MCF 10A (cell line): ENCODE measurements at regions not wholly inside any gene's neighbourhood (a gene's known extent, or its start where the extent isn't known, plus 50 kb on each side); places are given as distances from the start of the nearest gene placed in this dataset.

Experiments
- BruUV-seq: library from RNA; stranded (reverse); fragments of 400-500 nt; replicated peaks from 2 replicates; lab custom pipeline; 2021; lab: Mats Ljungman, UMichigan
- CTCF ChIA-PET: fragments of 300-600 bp; sonication (Branson Sonifier 250); formaldehyde crosslinking; extraction: SDS; loops from one replicate; lab custom pipeline; 2021; ENCODE audit warnings: antibody characterized with exemption, inconsistent platforms; lab: Yijun Ruan, JAX
- POLR2A ChIA-PET: fragments of 300-600, 350-650 bp; sonication (Branson Sonifier 250); formaldehyde crosslinking; extraction: SDS; loops from one replicate; lab custom pipeline; 2020; ENCODE audit warnings: antibody characterized with exemption, inconsistent platforms; lab: Yijun Ruan, JAX
- DNase-seq: peaks from one replicate; pipeline ENCODE4 v3.0.0-alpha.2; 2018; ENCODE audit not compliant: unreplicated experiment
- H3K27ac Mint-ChIP-seq: one replicate; pipeline ENCODE4 v1.8.0; 2022; ENCODE audit warnings: mild to moderate bottlenecking, low read depth, mixed read lengths; ENCODE audit not compliant: unreplicated experiment
- H3K27me3 Mint-ChIP-seq: one replicate; pipeline ENCODE4 v1.8.0; 2022; ENCODE audit warnings: mixed read lengths; ENCODE audit not compliant: insufficient read depth, unreplicated experiment
- H3K36me3 Mint-ChIP-seq: one replicate; pipeline ENCODE4 v1.8.0; 2022; ENCODE audit warnings: mild to moderate bottlenecking, moderate library complexity, mixed read lengths; ENCODE audit not compliant: insufficient read depth, unreplicated experiment
- H3K4me1 Mint-ChIP-seq: one replicate; pipeline ENCODE4 v1.8.0; 2022; ENCODE audit warnings: mixed read lengths; ENCODE audit not compliant: insufficient read depth, unreplicated experiment
- H3K4me3 Mint-ChIP-seq: one replicate; pipeline ENCODE4 v1.8.0; 2022; ENCODE audit warnings: mild to moderate bottlenecking, moderate library complexity, mixed read lengths; ENCODE audit not compliant: unreplicated experiment
- H3K9me3 Mint-ChIP-seq: one replicate; pipeline ENCODE4 v1.8.0; 2022; ENCODE audit warnings: mixed read lengths; ENCODE audit not compliant: unreplicated experiment
- CTCF ChIP-seq: fragments of 200-600 bp; IDR thresholded peaks from one replicate; pipeline ENCODE4 v1.8.0; 2022; ENCODE audit warnings: antibody characterized with exemption, mild to moderate bottlenecking; ENCODE audit not compliant: unreplicated experiment
- intact Hi-C: fragments of 100-400 bp; cut with micrococcal nuclease; formaldehyde crosslinking; loops from 2 replicates; pipeline ENCODE4 v1.14.1; 2022

- H3K36me3 Mint-ChIP-seq: no peaks in the 10 kb centered on the region
- H3K9me3 Mint-ChIP-seq: no peaks in the 10 kb centered on the region
- ChIA-PET POLR2A (interaction anchor here (1.1 to 1.7 kb wide), 2 partner anchors 12 to 18 kb away, joined by 3 read pairs; no protein-coding TSS in a partner anchor), CTCF (interaction anchor here (0.6 to 2.7 kb wide), 2 partner anchors 11 to 908 kb away, joined by 3 to 9 read pairs; no protein-coding TSS in a partner anchor)
- intact Hi-C loops: no loop called here
- no peaks in the 10 kb centered on the region for H3K27me3 Mint-ChIP-seq
- H3K4me1 Mint-ChIP-seq: no peaks in the 10 kb centered on the region
- no peak for TF ChIP-seq CTCF
- BruUV-seq: no TSS peak
- DNase-seq: no peak
- no peak overlapping the region for H3K27ac Mint-ChIP-seq
- H3K4me3 Mint-ChIP-seq: no peak overlapping the region
Observed at GRCh38 chr5:124883681-124884080, 137.2 kb upstream of the ZNF608 start.

GRCh38 chr5:124884114-124884513, 137.7 kb upstream of the ZNF608 start:
- Mint-ChIP-seq H3K9me3 (no peaks in the 10 kb centered on the region), H3K4me1 (no peaks in the 10 kb centered on the region)
- CTCF ChIA-PET: interaction anchor here (2.7 kb wide), 1 partner anchor 11 kb away, joined by 9 read pairs; no protein-coding TSS in a partner anchor

GRCh38 chr5:124885490-124885889, 139.1 kb upstream of the ZNF608 start:
- H3K27me3 Mint-ChIP-seq: no peaks in the 10 kb centered on the region
- H3K4me1 Mint-ChIP-seq: no peaks in the 10 kb centered on the region
- H3K36me3 Mint-ChIP-seq: no peaks in the 10 kb centered on the region
- POLR2A ChIA-PET: interaction anchor here (1.3 kb wide), 1 partner anchor 35 kb away, joined by 3 read pairs; no protein-coding TSS in a partner anchor
- intact Hi-C loops: no loop called here
- CTCF ChIA-PET: interaction anchor here (0.6 to 2.7 kb wide), 3 partner anchors 9 to 526 kb away, joined by 3 to 9 read pairs (median 3); no protein-coding TSS in a partner anchor
- no peak for TF ChIP-seq CTCF
- no peak overlapping the region for H3K4me3 Mint-ChIP-seq
- H3K9me3 Mint-ChIP-seq: no peaks in the 10 kb centered on the region
- DNase-seq: no peak
- no peak overlapping the region for H3K27ac Mint-ChIP-seq
- BruUV-seq: no TSS peak

More at GRCh38 chr5:124884114-124884513, 137.7 kb upstream of the ZNF608 start:
- Mint-ChIP-seq H3K36me3 (no peaks in the 10 kb centered on the region), H3K27ac (no peak overlapping the region), H3K27me3 (no peaks in the 10 kb centered on the region), H3K4me3 (no peak overlapping the region)
- POLR2A ChIA-PET: interaction anchor here (0.7 to 1.1 kb wide), 2 partner anchors 18 to 149 kb away, joined by 3 to 5 read pairs; no protein-coding TSS in a partner anchor
- BruUV-seq: no TSS peak
- DNase-seq: no peak
- TF ChIP-seq CTCF: no peak
- intact Hi-C loops: no loop called here

GRCh38 chr5:124887223-124887622, 140.8 kb upstream of the ZNF608 start:
- H3K27me3 Mint-ChIP-seq: no peaks in the 10 kb centered on the region
- POLR2A ChIA-PET: interaction anchor here (0.8 to 1.5 kb wide), 3 partner anchors 9 to 21 kb away, joined by 3 to 6 read pairs (median 3); no protein-coding TSS in a partner anchor
- H3K36me3 Mint-ChIP-seq: no peaks in the 10 kb centered on the region
- no peak overlapping the region for H3K4me3 Mint-ChIP-seq
- no peaks in the 10 kb centered on the region for H3K9me3 Mint-ChIP-seq
- no peak overlapping the region for H3K27ac Mint-ChIP-seq
- no peaks in the 10 kb centered on the region for H3K4me1 Mint-ChIP-seq
- no peak for TF ChIP-seq CTCF
- CTCF ChIA-PET: interaction anchor here (0.6 kb wide), 1 partner anchor 1183 kb away, joined by 3 read pairs; no protein-coding TSS in a partner anchor
- no peak for DNase-seq
- intact Hi-C loops: no loop called here
- no TSS peak for BruUV-seq
